ENCODE measurements at regions not wholly inside any gene's neighbourhood (a gene's known extent, or its start where the extent isn't known, plus 50 kb on each side); places are given as distances from the start of the nearest gene placed in this dataset.

DNA sequence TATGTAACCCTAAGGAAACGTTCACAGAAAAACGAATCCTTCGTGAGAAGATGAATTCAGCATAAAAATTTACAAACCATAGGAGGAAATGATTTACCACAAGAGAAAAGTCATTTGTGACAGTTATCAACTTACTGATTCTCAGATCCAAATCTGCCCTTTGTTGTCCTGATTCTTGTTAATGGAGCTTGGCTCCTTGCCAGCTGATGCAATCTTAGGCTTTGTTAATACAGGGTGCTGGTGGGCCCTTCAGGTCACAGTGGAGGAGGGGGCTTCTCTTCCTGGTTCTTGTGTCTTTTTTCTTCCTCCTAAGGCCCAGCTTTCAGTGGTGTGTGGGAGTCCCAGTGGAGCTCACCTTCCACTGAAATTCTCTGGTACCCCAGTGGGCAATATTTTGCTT is 108.4 kb upstream of the MAP3K7 start:
- TF ChIP-seq EZH2phosphoT487 (IDR thresholded peaks at IDR 0.05; ENCODE audit: low read depth) = no peak
- TF ChIP-seq, protein P1, sequence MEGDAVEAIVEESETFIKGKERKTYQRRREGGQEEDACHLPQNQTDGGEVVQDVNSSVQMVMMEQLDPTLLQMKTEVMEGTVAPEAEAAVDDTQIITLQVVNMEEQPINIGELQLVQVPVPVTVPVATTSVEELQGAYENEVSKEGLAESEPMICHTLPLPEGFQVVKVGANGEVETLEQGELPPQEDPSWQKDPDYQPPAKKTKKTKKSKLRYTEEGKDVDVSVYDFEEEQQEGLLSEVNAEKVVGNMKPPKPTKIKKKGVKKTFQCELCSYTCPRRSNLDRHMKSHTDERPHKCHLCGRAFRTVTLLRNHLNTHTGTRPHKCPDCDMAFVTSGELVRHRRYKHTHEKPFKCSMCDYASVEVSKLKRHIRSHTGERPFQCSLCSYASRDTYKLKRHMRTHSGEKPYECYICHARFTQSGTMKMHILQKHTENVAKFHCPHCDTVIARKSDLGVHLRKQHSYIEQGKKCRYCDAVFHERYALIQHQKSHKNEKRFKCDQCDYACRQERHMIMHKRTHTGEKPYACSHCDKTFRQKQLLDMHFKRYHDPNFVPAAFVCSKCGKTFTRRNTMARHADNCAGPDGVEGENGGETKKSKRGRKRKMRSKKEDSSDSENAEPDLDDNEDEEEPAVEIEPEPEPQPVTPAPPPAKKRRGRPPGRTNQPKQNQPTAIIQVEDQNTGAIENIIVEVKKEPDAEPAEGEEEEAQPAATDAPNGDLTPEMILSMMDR (IDR thresholded peaks at IDR 0.05; ENCODE audit: low read depth, low read length) = no peak

Data from OCI-LY3 (cell line).